Endothelial cell (in vitro differentiated cells): ENCODE measurements at regions not wholly inside any gene's neighbourhood (a gene's known extent, or its start where the extent isn't known, plus 50 kb on each side); places are given as distances from the start of the nearest gene placed in this dataset.
A peak's percentile ranks its signal among the peaks of the same experiment; 100 is the strongest.

Experiments used
- DNase-seq: peaks from one replicate; pipeline ENCODE4 v3.0.0; 2021; ENCODE audit warnings: low spot score
- H3K27ac Mint-ChIP-seq: one replicate; pipeline ENCODE4 v1.8.0; 2021; ENCODE audit warnings: mixed read lengths, inconsistent platforms; ENCODE audit not compliant: unreplicated experiment
- H3K27me3 Mint-ChIP-seq: one replicate; pipeline ENCODE4 v1.8.0; 2021; ENCODE audit warnings: mild to moderate bottlenecking, moderate library complexity, mixed read lengths, inconsistent platforms; ENCODE audit not compliant: unreplicated experiment
- H3K36me3 Mint-ChIP-seq: one replicate; pipeline ENCODE4 v1.8.0; 2021; ENCODE audit warnings: mild to moderate bottlenecking, low read depth, mixed read lengths, inconsistent platforms; ENCODE audit not compliant: unreplicated experiment
- H3K4me1 Mint-ChIP-seq: one replicate; pipeline ENCODE4 v1.8.0; 2021; ENCODE audit warnings: mild to moderate bottlenecking, mixed read lengths, inconsistent platforms; ENCODE audit not compliant: unreplicated experiment
- H3K4me3 Mint-ChIP-seq: one replicate; pipeline ENCODE4 v1.8.0; 2021; ENCODE audit warnings: mild to moderate bottlenecking, mixed read lengths, inconsistent platforms; ENCODE audit not compliant: unreplicated experiment
- H3K9me3 Mint-ChIP-seq: one replicate; pipeline ENCODE4 v1.8.0; 2021; ENCODE audit warnings: mixed read lengths, inconsistent platforms; ENCODE audit not compliant: unreplicated experiment
- TF ChIP-seq, protein P1 (sequence below): fragments of 200-600 bp; sonication (generic); IDR thresholded peaks from one replicate; pipeline ENCODE4 v1.5.0; 2021; ENCODE audit warnings: antibody characterized with exemption; ENCODE audit not compliant: unreplicated experiment

DNA sequence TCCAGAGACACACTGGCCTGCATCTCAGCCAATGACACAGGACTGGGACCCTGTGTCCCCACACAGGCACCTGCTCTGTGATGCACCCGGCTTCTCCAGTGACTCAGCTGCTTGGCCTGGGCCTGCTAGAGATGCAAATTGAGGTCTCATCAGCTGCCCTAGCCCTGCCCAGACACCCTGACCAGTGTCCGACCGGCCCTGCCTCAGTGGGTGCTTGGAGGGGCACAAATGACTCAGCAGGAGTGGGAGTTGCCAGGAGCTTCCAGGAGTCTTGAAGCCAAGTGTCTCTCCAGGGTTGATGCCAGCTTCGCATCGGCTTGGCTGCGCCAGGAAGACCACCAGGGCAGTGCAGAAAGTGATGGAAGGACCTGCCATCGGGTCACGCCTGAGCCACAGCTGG is 148.2 kb downstream of the ICE1 start:
- Mint-ChIP-seq H3K27me3 (peaks cover 2% of the 10 kb centered on the region), H3K9me3 (no peaks in the 10 kb centered on the region), H3K4me1 (peaks cover 2% of the 10 kb centered on the region), H3K36me3 (no peaks in the 10 kb centered on the region), H3K4me3 (no peak overlapping the region), H3K27ac (no peak overlapping the region)
- TF ChIP-seq, protein P1, sequence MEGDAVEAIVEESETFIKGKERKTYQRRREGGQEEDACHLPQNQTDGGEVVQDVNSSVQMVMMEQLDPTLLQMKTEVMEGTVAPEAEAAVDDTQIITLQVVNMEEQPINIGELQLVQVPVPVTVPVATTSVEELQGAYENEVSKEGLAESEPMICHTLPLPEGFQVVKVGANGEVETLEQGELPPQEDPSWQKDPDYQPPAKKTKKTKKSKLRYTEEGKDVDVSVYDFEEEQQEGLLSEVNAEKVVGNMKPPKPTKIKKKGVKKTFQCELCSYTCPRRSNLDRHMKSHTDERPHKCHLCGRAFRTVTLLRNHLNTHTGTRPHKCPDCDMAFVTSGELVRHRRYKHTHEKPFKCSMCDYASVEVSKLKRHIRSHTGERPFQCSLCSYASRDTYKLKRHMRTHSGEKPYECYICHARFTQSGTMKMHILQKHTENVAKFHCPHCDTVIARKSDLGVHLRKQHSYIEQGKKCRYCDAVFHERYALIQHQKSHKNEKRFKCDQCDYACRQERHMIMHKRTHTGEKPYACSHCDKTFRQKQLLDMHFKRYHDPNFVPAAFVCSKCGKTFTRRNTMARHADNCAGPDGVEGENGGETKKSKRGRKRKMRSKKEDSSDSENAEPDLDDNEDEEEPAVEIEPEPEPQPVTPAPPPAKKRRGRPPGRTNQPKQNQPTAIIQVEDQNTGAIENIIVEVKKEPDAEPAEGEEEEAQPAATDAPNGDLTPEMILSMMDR, result no peak
- no peak for DNase-seq

DNA sequence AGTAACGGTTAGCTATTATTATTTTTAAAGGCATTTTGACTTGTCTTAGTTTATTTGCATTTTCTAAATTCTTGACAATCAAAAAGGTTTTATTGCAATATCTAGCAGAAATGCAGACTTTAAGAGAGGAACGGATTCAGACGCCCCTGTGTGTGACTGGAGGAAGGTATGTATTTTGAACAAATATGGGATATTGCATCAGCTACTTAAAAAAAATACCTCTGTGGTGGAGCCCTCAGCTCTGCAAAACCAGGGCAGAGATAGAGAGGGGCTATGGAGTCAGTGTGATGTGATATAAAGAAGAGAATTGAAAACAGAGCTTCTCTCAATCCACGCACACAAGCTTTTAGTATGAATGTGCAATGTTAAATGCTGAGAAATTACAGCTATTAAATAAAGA is 142.4 kb downstream of the ICE1 start:
- H3K36me3 Mint-ChIP-seq, result no peaks in the 10 kb centered on the region
- H3K4me3 Mint-ChIP-seq, result no peak overlapping the region
- TF ChIP-seq, protein P1, result no peak
- DNase-seq, result no peak
- no peaks in the 10 kb centered on the region for H3K27me3 Mint-ChIP-seq
- no peaks in the 10 kb centered on the region for H3K9me3 Mint-ChIP-seq
- H3K27ac Mint-ChIP-seq, result no peak overlapping the region
- peaks cover 9% of the 10 kb centered on the region for H3K4me1 Mint-ChIP-seq

DNA sequence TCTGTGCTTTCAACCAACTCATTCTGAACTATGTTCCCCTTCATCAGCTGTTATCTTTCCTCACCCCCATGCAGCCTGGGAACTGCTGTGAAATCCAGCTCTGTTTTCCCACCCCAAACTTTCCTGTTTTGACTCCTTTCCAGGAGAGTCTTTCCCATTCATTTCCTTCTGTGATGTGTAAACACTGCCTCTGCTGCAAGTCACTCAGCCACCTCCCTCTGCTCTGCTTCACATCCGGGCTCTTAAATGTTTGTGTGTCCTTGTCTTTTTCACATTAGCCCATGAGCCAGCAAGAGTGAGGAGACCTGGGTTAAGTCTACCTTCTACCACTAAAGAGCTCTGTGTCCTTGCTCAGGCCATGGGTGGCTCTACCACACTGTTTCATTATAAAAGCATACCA is 137.5 kb downstream of the ICE1 start:
- H3K4me3 Mint-ChIP-seq, result peak overlapping the region; percentile 40
- TF ChIP-seq, protein P1, result no peak
- DNase-seq, result no peak
- peak overlapping the region; percentile 78 for H3K27ac Mint-ChIP-seq
- no peaks in the 10 kb centered on the region for H3K27me3 Mint-ChIP-seq
- no peaks in the 10 kb centered on the region for H3K36me3 Mint-ChIP-seq
- peaks cover 27% of the 10 kb centered on the region for H3K4me1 Mint-ChIP-seq
- no peaks in the 10 kb centered on the region for H3K9me3 Mint-ChIP-seq

DNA sequence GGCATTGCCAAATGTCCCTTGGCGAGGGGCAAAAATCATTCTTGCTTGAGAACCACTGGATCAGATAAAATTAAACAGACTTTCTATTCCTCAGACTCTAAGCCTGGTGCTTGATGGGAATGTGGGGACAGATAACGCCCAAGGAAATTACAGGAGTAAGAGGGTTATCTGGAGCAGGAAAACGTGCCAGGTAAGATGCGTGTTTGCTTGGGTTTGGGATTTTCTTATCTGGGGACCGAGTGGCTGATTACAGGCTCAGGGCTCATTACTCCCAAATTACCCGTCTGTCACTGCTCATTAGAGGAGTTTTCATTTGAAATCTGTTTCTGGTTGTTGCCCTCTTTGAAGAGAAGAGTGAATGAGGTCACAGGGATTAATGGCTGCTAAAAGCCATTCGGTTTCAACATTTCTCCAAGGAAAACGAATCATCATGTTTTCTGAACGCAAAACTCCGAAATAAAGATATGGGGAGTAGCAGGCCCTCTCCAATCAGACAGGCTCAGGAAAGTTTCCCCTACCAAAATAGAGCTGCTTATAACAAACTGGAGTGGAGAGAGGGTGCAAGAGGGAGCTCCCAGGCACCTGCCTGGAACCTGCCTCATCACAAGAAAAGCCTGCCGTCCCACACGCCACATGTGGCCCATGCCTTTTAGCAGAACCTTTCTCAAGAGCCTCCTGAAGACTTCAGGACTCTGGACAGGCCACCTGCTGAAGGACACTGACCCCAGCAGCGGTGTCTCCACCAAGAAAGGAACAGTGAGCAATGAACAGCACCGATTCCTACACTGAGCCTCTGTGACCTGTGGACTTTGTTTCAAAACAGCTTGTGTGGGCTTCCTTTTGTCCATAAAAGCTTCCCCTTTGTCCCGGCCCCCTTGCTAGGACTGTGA is 136.4 kb downstream of the ICE1 start:
- Mint-ChIP-seq H3K4me3 (no peak overlapping the region), H3K9me3 (no peaks in the 10 kb centered on the region), H3K27me3 (no peaks in the 10 kb centered on the region), H3K36me3 (no peaks in the 10 kb centered on the region), H3K27ac (peak overlapping the region; percentile 78), H3K4me1 (peaks cover 27% of the 10 kb centered on the region)
- TF ChIP-seq, protein P1, result no peak
- DNase-seq, result no peak

DNA sequence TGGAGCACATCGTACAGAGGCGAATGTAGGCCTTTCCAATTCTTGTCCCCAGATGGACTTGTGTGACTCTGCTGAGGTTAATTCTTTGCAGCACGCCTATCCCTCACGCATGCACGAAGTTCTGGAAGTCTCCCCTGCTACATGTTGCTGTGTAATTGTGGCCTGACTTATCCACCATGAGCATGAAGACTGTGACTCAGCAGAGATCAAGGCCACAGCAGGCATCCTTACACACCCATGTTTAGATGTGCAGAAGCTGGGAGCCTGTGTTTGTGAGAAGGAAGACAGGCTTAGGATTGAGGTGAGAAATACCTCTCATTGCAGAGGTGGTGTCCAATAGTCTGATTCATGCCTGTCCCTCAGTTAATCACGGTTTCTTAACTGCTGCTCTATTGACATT is 135.6 kb downstream of the ICE1 start:
- TF ChIP-seq, protein P1, result no peak
- no peak overlapping the region for H3K4me3 Mint-ChIP-seq
- H3K27ac Mint-ChIP-seq, result no peak overlapping the region
- DNase-seq, result no peak
- no peaks in the 10 kb centered on the region for H3K9me3 Mint-ChIP-seq
- H3K36me3 Mint-ChIP-seq, result no peaks in the 10 kb centered on the region
- no peaks in the 10 kb centered on the region for H3K27me3 Mint-ChIP-seq
- peaks cover 27% of the 10 kb centered on the region for H3K4me1 Mint-ChIP-seq
